ENCODE measurements at regions not wholly inside any gene's neighbourhood (a gene's known extent, or its start where the extent isn't known, plus 50 kb on each side); places are given as distances from the start of the nearest gene placed in this dataset.

GRCh38 chr12:114215746-114216145 is 190.2 kb downstream of the TBX5 start:
- TF ChIP-seq POLR2AphosphoS5 (IDR thresholded peaks at IDR 0.05; ENCODE audit: low read depth, low read length): no peak
- TF ChIP-seq REST (IDR thresholded peaks at IDR 0.05; ENCODE audit: insufficient read depth in 1 of 2, low read depth in 2 of 2, low read length in 2 of 2): no peak
- TF ChIP-seq TAF1 (IDR thresholded peaks at IDR 0.05; ENCODE audit: borderline replicate concordance, insufficient read depth, low read length): no peak
- TF ChIP-seq SIN3A (IDR thresholded peaks at IDR 0.05; ENCODE audit: borderline replicate concordance, insufficient read depth, low read length): no peak
